IPS DF 19.7 (cell line): ENCODE measurements at regions not wholly inside any gene's neighbourhood (a gene's known extent, or its start where the extent isn't known, plus 50 kb on each side); places are given as distances from the start of the nearest gene placed in this dataset.

Experiments used
- DNase-seq: peaks from one replicate; pipeline ENCODE4 v3.0.0-alpha.2; 2013; ENCODE audit warnings: low read depth, low spot score

DNA sequence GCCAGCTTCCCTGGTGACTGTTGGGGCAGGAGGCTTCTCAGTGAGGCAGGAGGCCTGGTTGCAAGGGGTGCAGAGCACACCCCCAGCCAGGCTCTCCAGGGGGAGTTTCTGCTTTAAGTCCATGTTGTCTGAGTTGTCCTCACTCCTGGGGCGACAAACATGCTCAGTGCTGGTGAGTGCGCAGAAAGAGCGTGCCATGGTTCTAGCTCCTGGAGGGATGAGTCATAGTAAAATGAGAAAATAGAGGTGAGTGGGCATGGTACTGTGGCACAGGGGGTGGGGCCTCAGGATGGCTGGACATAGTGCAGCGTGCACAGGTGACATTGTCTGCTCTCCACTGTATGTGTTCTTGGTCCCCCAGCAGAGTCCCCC lies 457.2 kb upstream of the HS6ST1 start:
- no peak for DNase-seq

DNA sequence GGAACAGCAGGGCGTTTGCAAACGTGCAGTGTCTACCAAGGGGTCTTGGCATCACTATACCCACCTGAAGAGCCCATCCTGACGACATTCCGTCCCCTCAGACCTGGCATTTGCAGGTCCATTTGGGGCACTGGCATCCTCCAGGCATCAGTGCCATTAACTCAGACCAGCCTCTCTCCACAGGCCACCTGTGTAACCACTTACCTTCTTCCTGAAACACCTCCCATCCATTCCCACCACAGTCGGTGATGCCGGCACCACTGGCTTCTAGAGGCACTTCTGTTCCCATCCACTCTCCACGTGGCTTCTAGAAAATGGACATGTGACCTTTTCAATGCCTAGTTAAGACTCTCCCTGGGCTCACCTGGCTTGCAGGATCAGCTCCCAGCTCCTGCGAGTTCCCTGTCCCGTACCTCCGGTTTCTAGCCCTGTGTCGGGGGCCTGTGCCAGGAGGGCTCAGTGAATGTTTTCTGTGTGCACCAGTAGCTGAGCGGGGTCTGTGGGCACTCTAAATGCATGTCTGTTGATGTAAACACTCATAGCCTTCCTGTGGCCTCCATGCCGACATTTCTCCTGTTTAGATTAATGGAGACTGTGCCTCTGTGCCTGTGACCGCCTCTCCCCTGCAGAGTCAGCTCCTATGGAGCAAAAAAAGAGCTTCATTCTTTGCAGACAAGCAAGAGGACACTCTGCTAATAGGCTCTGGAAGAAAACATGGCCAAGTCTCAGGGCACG lies 458.0 kb upstream of the HS6ST1 start:
- no peak for DNase-seq

DNA sequence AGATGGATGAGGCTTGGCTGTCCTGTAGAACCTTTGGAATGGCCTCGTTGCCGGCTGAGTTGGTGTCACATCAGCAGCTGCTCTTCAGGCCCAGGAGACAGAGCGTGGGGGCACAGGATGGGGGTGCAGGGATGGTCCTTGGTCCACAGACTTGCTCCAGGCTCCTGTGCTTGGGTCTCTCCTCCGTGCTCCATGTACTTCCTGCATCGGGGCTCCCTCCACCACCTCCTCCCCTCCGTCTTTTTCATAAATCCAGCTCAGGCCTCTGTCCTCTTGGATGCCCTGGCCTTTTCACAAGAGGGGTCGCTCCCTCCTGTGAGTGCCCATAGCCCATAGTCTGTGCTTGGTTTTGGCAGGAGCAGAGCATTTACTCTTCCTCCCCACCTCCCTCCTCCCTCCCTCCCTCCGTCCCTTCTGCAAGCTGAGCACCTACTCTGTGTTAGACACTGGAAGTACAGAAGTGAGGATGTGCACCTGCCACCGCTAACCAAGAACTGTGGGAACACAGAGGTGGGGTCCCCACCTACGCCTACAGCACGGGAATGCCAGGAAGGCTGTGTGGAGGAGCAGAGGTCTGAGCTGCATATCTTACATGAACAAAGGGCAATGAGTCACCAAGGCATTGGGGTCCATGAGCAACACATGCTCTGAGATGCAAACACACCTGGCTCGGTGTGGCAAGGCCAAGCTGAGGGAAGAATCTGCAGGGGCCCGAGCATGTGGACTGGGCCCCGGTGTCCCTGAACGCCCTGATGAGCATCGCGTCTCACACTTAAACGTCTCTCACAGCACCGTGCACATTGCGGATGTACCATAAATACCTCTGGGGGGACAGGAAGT lies 458.7 kb upstream of the HS6ST1 start:
- DNase-seq: no peak

DNA sequence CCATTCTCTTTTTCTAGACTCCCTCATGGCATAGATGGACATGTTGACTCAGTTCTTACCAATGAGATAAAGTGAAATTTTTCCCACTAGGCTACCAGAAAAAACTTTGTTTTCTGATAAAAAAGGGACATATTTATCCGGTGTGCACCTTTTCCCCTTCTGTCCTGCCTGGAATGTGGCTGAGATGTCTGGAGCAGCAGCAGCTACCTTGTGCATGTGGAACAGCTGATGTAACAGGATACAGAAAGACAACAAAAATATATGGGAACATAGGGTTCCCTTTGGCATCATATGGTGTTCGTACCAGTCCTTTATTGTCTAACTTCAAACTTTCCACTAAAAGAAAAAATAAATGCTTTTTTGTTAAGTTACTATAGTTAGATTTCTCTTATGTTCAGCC lies 460.2 kb upstream of the HS6ST1 start:
- DNase-seq: no peak

DNA sequence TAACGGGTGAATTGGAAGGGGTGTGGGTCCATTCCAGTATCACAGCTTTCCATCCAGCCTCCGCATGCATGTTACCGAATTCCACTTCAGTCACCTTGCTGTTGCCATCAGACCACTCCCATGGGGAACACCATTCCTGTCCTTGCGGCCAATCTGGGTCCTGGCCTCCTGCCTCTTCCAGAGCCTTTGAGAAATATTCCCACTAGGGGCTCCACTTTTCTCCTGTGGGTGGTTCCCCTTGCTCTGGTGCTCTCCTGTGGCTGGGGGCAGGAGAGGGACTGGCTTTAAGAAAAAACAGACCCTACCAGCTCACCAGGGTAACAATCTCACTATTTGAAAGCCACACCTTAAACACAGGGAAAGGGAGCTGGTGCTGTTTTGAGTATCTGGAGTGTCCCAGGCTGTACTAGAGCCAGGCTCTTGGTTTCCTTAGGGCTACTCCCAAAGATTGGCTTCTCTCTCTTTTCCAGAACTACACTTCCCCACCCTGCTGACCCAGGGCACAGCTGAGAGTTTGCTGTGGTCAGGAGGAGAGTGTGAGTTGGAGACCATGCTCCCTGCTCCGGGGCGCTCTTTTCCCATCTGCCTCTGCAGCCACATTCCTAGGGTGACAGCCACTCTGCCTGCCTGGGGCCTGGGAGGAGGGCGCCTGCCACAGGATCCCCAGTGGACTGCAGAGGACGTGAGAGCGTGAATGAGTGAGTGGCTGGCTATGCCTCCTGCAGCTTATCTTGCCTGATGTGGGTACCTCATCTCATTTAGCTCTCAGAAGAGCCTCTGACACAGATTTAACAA lies 460.8 kb upstream of the HS6ST1 start:
- DNase-seq: no peak

DNA sequence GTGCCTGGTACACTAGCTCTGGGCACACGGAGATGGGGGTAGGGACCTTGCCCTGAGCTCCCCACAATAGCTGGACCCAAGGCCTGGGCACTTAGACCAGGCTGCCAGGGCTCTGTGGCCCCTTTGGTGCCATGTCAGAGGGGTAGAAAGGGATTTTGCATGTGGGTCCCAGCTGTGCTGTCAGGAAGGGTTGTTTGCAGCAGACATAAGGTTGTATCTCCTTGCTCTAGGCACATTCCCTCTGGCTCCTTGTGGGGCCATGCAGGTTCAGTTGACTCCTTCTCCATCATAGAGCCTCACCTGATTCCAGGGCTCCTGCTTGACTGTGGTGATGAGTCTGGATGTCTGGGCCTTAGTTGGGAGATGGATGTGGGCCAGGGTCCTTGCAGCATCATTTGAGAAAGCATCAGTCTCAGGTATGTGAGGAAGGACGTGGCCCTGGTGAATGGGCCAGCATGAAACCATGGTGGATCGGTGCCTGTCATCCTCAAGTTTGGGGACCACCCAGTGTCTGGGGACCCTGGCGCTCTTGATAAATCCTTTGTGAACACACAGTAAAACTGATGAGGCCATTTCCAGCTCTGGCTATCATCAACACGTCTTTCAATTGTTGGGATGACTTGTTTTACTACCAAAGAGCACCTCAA lies 461.9 kb upstream of the HS6ST1 start:
- no peak for DNase-seq

DNA sequence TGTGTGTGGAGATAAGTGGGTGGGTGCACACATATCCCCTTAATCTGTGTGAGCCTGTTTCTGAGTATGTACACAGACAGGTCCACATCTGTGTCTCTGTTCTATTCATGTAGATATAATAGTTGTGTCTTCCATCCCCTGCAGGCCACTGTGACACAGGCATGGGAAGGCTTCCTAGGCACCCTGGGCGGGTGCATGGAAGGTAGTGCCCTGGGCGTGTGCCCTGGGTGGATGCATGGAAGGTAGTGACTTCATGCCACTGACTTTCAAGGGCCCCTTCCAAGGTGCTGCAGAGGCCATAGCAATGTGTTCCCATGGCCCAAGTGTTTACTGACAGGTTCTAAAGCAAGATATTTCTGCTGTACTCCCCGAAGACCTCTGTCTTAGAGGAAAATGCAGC lies 462.5 kb upstream of the HS6ST1 start:
- DNase-seq: no peak

DNA sequence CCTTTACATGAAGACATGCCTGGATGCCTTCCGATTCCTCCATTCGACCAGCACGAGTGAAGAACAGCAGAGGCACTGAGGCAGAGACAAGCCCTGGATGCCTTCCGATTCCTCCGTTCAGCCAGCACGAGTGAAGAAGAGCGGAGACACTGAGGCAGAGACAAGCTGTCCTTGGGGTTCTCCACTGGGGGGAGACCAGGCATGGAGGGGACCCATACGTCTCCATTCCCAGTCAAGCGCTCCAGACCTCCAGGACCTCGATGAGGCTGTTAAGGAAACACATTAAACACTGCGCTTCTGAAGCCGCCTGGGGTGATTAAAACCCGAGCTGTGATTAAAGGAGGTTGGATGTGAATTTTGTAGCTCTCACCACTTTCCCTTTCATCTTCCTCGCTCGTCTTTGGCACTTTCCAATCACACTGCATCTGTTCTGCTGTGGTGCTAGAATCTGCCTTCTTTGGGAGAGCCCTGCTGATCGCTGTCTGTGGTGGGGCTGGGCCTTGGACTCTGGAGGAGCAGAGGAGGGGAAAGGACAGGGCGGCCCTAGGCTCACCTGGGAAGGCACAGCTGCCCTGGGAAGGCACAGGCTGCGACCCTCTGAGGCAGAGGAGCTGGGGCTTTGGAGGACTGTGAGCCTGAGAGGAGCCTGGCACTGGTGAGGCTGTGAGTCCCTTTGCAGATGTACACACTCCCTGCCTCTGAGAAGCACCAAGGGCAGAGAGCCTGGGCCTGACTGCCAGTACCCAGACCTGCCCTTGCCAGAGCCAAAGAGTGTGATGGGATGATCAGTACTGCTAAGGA lies 463.1 kb upstream of the HS6ST1 start:
- no peak for DNase-seq

DNA sequence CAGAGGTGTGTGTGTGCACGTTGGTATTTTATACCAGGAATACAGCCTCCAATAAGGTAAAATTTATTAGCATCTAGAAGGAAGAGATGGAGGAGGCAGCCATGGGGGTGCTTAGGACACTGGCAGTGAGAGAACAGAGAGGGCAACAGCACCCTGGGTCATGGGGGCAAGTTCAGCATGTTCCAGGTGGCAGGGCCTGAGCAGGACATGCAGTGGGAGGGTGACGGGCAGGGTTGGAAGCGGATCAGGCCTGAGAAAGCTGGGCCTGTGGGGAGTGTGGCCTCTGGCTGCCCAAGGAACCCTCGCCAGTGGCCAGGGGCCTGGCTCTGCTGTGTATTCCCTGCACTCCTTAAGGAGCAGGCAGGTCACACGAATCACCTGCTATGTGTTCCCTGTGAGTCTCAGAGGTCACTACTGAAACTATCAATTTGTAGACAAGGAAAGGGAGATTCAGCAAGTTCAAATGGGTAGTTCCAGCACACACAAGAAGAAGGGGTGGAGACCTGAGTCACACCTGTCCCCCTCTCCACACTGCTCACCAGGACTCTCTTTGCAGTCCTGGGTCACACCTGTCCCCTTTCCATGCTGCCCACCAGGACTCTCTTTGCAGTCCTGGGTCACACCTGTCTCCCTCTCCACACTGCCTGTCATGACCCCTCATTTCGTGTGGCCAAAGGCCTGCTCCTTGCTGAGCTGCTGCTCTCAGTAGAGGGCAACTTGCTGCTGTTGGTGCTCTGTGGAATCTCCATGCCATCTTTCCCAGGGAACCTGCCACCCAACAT lies 463.9 kb upstream of the HS6ST1 start:
- no peak for DNase-seq

DNA sequence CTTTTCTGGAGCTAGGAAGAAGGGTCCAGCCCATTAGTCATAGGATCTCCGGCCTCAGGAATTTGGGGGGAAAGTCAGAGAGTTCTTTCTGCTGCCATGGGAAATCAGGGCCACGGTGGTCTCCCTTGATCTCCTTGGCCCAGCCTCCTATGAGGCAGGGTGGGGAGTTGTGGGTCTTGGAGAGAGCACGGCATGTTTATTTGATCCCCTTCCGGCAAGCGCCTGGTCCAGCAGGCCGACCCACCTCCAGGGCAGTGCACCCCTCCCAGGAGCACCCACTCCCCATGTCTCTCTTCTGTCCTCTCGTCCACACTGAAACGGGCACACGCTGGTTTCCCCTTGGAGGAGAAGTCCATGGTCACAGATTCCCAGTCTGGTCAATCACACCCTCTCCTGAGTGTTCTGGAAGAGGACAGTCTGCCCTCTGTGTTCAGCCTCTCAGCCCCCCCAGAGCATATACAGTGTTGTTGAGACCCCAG lies 464.6 kb upstream of the HS6ST1 start:
- DNase-seq: no peak

DNA sequence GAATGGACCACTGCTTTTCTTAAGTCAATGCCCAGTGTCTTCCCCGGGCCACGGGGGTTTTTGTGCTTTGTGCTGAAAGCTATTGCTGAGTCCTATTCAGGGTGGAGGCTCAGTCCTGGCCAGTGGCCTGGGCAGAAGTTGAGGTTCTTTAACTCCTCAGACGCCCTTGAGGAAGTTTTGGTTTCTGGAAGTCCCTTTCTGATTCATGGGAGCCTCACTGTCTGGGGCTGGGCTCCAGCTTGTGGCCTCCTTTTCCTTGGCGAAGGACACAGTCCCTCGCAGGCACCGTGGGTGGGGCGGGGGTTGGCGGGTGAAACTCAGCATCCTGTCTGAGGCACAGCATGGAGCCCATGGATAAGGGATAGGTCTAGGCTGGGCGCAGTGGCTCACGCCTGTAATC lies 465.2 kb upstream of the HS6ST1 start:
- no peak for DNase-seq

DNA sequence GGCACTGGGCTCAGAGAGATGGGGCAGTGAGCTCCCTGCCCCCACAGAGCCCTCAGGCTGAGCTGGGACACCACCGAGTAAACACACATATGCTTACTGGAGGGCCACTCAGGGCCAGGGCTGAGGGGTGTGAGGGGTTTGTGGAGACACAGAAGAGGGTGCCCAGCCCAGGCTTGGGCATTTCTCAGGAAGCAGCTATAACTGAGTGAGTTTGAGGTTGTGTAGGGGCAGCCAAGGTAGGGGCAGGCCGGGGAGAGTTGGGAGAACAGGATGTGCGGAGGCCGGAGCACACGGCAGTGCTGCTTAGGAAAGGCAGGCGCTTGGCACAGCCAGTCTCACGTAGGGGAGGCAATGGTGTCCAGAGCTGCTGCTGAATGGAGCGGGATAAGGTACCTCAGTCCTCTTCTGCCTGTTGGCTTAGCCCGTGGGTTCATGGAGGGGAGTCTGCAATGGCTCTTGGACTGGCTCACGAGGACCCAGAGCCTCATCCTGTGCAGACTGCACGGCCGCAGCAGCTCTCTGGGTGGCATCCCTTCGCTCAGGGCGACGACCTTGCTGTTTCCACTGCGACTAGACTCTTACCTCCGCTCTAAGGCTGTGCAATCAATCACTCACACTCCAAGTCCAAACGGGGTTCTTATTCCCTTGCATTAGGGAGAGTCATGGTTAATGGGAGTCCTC lies 466.1 kb upstream of the HS6ST1 start:
- no peak for DNase-seq

DNA sequence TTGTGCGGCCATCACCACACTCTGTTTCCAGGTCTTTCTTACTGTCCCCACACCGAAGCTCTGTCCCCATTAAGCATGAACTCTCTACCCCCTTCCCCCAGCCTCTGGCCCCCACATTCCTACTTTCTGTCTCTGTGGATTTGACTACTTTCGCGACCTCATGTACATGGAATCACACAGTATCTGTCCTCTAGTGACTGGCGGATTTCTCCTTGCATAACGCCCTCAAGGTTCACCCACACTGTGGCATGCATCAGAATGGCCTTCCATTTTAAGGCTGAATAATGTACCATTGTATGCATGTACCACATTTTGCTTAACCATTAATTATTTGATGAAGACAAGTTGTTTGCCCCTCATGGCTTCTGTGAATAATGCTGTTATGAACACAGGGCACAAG lies 467.6 kb upstream of the HS6ST1 start:
- no peak for DNase-seq

DNA sequence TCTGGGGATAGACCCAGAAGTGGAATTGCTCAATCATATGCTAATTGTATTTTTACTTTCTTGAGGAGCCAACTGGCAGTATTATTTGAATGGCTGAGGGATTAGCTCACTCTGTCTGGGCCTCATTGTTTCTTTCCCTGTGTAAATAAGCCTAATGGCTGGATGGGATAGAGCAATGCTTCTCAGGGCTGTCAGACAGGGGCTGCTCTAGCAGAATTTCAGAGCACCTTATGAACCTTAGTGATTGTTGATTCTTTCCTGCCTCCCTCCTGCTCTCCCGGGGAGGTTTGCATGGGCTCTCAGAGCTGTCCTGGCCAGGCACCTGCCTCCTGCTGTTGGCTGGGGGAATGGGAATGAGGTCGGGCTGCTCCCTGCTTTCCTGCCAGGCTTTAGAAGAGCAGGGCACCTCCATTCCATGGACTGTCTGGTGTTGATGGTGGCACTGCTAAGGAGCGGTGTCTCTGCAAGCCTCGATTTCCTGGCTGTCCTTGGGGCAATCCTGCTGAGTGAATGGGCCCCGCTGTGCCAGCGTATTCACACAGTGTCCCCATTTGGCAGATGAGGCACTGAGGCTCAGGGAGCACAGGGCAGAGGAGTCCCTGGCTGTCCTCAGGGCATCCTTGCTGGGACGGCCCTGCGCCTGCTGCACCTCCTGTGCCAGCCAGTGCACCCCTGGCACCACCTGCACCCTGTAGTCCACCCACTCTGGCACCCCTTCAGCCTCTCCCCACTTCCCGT lies 468.2 kb upstream of the HS6ST1 start:
- DNase-seq: no peak

DNA sequence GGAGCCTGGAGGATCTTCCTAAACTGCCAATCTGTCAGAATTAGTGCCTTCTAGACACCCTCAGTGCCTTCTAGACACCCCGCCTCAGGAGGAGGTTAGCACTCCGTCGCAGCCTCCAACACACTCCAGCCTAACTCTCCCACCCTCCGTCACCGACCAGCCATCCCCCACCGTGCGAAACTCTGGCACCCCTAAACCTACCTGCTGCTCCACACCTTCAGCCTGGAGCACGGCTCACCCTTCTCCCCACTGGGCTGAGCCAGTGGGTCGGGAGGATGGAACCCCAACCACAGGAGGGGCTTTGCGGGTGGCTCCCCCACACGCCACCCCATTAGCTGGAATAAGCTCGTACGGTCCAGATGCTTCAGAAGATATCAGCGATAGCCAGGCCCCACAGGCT lies 468.9 kb upstream of the HS6ST1 start:
- no peak for DNase-seq

DNA sequence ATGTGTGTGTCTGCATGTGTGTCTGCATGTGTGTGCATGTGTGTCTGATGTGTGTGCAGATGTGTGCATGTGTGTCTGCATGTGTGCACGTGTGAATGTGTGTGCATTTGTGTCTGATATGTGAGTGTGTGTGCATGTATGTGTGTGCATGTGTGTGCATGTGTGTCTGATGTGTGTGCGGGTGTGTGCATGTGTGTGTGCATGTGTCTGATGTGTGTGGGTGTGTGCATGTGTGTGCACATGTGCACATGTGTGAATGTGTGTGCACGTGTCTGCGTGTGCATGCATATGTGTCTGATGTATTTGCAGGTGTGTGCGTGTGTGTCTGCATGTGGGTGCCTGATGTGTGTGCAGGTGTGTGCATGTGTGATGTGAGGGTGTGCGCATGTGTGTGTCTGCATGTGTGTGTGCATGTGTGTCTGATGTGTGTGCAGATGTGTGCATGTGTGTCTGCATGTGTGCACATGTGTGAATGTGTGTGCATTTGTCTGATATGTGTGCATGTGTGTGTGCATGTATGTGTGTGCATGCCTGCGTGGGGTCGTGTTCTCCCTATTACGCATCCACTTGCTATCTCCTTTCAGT lies 470.1 kb upstream of the HS6ST1 start:
- DNase-seq: no peak

DNA sequence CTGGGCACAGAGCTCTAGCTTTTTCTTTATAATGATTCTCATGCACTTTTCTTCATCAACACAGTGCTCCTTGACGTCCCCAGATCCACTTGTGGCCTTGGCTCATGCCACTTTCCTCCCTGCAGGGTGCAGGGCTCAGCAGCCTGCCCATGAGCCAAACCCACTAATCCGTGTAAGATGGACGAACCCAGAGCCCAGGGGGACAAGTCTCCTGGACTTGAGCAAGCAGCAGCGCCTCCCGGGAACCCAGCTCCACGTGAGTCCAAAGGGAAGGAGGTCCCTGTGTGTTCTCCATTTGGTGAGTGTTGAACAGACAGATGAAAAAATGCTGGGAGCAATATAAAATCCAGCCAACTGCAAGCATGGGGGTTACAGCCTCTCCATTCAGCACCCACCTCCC lies 470.6 kb upstream of the HS6ST1 start:
- no peak for DNase-seq

DNA sequence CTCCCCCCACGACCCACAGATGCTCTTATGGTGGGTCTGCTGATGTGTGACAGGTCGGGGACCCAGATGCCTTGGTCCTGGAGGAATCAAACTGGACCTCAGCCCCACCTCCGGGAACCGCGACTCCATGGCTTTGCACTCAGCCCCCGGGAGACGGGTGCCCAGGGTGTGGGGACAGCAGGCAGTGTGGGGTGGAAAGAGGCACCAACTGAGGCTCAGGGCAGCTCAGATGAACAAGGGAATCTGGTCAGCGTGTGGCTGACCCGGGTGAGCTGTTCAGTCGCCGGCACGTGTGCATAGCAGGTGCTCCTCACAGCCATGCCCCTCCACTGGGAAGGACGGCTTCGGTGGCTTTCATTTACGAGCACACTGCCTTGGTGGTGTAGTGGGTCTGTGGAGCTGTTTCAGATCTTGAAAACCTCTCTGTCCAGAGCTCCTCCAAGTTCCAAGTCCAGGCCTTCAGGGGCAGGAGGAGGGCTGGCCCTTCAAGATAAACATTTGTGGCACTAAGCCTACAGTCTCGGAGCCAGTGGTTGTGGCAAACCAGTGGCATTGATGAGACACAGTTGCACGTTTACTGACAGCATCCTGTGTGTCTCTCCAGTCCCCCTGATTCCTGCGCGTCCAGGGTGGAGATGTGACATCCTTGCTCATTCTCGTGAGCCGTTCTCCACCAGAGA lies 471.2 kb upstream of the HS6ST1 start:
- DNase-seq: no peak
